ENCODE measurements at regions not wholly inside any gene's neighbourhood (a gene's known extent, or its start where the extent isn't known, plus 50 kb on each side); places are given as distances from the start of the nearest gene placed in this dataset.
"Not testable (repeated sequence)": the region's sequence is repeated elsewhere in the genome, so short reads cannot be mapped to it uniquely, and the experiment has no call there.

DNA sequence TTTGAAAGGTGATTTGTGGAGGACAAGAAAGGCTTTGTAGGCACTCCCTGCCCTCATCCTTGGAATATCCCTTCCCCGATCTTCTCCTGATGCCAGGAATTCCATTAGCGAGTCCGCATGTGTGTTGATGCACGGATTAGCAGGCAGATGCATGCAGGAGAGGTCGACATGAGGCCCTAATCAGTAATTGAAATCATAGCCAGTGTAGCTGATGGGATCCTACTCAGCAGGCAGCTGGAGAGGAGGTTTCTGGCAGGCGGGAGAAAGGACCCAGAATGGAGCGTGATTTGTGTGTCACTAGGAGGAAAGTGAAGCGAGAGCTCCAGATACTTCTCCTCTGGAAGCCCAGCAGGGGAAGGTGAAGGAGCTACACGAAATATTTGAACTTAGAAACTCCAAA is 196.3 kb upstream of the CDH11 start:
- DNase-seq = no peak

- no peak for DNase-seq
These were observed 194.9 kb upstream of the CDH11 start for GRCh38 chr16:65316808-65317207.

GRCh38 chr16:65315081-65315780 is 193.4 kb upstream of the CDH11 start:
- DNase-seq = no peak

- DNase-seq = no peak
These were observed 192.8 kb upstream of the CDH11 start for GRCh38 chr16:65314627-65315008.

- DNase-seq = no peak
These were observed 192.2 kb upstream of the CDH11 start for GRCh38 chr16:65313936-65314626.

GRCh38 chr16:65312795-65313194 is 190.9 kb upstream of the CDH11 start:
- DNase-seq = no peak

DNA sequence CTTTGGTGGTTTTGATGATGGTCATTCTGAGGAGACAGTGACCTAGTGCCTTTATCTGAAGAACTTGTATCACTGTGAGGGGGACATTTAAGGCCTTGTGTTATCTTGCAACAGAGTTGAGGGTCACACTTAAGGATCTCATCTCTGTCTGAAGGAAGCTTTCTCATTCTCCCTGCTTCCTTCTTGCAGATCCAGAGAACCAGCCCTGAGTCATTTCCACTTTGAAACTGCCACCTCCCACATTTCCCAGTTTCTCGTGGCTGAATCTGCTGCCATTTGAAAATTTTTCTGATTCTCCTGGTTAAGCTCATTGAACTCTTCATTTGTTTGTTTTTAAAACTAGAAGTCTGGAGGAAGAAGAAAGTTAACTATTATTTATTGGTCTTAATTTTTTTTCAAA is 190.2 kb upstream of the CDH11 start:
- DNase-seq = no peak

DNA sequence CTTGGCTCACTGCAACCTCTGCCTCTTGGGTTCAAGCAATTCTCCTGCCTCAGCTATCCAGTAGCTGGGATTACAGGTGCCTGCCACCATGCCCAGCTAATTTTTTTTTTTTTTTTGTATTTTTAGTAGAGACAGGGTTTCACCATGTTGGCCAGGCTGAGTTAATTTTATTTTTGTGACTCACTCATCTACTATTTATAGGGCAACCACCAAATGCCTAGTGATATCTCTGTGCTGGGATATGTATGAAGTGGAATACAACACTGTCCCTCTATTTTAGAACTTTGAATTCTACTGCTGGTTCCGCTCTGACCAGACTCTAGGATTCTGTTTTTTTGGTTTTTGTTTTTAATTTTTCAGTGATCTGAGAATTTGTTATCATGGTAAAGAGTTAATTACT is 188.6 kb upstream of the CDH11 start:
- DNase-seq = not testable (repeated sequence)

- DNase-seq = no peak
These were observed 187.5 kb upstream of the CDH11 start for GRCh38 chr16:65309354-65309753.

GRCh38 chr16:65308506-65308905 is 186.6 kb upstream of the CDH11 start:
- DNase-seq = no peak

GRCh38 chr16:65307286-65307685 is 185.4 kb upstream of the CDH11 start:
- DNase-seq = no peak

DNA sequence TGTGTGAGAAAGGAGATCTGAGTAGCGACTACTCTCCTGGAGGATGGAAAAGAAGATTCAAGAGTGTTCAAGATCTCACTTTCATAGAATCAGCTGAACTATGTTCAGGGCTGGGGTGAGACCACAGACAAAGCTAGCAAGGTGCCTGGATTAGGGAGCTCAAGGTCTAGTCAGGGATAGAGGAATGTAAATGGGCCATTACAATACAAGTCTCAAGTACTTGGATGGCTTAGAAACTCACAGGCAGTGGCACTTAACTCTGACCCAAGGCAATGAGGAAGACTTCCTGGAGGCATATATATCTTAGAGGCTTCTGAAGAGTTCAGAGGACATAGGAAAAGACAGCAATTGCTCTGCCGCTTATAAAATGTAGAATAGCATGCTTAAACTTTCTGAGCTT is 184.9 kb upstream of the CDH11 start:
- DNase-seq = no peak

GRCh38 chr16:65306300-65306699 is 184.4 kb upstream of the CDH11 start:
- no peak for DNase-seq

DNA sequence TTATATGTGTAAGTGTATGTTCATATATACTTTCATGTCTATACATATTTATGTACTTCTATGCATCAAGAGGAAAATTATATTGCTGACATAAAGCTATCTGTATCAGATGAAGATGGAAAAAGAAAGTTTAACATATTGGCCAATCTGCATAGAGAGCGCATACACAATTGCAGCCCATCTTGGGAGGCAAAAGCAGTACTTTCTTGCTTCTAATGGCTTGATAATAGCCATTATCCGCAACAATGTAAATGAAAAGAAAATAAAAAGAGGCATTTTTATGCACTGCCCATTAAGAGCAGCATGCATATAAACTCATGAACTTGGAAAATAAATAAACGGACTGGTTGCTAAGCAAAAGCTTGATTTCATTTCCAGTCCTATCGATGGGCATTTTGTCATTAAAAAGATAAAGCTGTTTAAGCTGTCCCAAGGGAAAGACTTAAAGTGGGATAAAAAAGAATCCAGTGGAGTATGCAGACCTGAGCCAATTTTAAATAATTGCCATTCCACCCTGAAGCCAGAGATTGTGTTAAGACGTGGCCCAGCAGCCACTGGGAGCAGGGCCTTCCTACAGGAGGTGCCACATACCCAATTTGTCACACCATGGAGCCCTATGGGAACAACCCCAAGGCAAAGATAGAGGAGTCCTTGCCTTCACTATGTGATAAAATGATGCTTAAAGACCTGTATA is 183.6 kb upstream of the CDH11 start:
- no peak for DNase-seq

DNA sequence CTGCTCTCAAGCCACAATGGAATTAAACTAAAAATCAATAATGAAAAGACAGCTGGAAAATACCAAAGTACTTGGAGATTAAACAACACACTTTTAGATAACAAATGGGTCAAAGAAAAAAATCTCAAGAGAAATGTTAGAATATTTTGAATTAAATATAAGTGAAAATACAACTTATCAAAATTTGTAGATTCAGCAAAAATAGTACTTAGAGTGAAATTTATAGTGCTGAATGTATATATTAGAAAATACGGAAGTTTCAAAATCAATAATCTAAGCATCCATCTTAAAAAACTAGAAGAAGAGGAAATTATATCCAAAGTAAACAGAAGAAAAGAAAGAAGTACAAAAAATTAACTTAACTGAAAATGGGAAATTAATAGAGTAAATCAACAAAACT is 179.2 kb upstream of the CDH11 start:
- no peak for DNase-seq

- DNase-seq = no peak
These were observed 175.6 kb upstream of the CDH11 start for GRCh38 chr16:65297453-65297852.

DNA sequence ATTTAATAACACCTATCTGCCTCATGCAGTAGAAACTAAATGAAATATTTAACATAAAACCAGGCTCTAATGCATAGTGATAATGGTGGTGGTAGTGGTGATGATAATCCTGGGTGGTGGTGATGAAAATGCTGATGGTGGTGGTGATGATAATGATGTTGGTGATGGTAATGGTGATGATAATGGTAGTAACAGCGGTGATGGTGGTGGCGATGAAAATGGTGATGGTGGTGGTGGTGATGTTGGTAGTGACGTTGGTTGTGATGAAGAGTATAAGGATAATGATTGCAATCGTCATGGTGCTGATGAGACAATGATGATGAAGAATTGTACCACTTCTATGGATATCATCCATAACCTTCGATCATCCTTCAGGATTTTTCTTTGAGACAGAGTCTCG is 173.7 kb upstream of the CDH11 start:
- no peak for DNase-seq

DNA sequence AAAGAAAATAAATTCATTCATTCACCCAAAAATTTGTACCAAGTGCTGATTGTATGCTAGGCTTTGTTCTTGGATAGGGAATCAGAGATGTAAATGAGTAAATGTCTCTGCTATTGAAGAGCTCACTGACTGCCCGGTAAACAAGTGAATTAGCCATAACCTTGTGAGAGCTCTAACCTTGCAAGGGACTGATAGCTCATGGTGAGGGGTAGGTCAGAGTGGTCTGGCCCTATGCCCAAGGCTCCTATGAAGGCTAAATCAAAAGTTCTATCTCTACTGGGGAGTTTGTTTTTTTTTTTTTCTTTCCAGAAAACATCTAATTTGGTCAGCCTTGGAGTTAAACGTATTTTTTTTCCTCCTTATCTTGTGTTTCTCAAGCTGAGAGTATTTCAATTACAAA is 172.8 kb upstream of the CDH11 start:
- no peak for DNase-seq

DNA sequence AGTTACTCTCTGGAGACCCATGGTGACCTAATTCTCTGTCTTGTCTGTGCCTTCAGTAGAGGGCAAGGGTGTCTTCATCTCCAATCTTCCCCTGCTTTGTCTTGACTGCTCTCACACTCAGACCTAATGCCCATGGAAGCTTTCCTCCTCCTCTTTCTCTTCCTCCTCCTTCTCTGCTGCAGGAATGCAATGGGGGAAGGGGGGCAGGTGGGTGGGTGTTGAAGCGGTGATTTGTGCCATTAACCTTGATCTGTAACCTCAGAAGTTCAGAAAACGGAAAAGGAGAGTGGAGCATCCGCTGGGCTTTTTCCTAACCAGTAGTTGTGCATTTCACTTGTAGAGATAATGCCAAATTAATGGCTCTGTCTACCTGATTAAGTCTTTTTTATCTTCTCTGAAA is 172.3 kb upstream of the CDH11 start:
- no peak for DNase-seq

GRCh38 chr16:65289022-65289421 is 167.2 kb upstream of the CDH11 start:
- no peak for DNase-seq

DNA sequence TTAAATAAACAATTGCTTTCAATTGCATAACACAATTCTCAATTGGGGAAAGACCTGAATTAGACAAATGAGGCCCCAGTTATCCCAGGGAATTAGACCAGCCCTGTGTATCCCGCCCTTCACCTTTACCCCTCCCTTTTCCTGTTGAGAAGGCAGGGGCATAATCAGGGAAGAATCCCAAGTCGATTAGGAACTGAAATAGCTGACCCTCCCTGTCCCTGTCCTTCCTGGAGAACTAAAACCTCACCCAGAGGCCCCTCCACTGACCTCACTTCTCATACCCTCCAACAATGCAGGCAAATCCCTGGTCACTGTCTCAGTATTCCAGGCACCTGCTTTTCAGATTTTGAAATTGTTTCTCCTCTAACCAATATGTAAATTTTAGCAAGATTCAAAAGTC is 165.4 kb upstream of the CDH11 start:
- no peak for DNase-seq

- no peak for DNase-seq
These were observed 163.5 kb upstream of the CDH11 start for GRCh38 chr16:65285128-65286048.

DNA sequence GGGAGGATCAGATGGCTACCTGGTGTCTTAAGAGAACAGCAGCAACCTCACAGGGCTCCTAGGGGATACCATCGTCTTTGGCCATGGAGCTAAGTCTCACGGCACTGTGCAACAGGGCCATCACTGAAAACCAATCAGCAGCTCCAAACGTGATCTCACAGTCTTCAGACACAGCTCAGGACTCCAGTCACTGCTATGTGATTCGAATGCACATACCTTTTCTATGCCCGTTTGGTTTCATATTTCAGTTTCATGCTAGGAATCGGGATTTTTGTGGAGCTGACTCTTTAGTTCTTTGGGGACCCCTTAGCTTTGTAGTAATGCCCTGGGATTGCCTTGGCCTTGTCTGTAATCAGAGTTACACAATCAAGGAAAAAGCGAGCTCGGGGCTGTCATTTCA is 162.8 kb upstream of the CDH11 start:
- no peak for DNase-seq
